Panc1 (cell line): ENCODE measurements at regions not wholly inside any gene's neighbourhood (a gene's known extent, or its start where the extent isn't known, plus 50 kb on each side); places are given as distances from the start of the nearest gene placed in this dataset.

Experiments used
- ATAC-seq: fragments of 200-7000 bp; cut with Tn5 transposase; 2 replicates; pipeline ENCODE4 v1.9.1; 2020; ENCODE audit warnings: mild to moderate bottlenecking, moderate library complexity
- BruUV-seq: library from RNA; stranded (reverse); fragments of 400-500 nt; replicated peaks from 2 replicates; lab custom pipeline; 2021; lab: Mats Ljungman, UMichigan
- CTCF ChIA-PET: fragments of 300-600 bp; sonication (Branson Sonifier 250); formaldehyde crosslinking; loops from one replicate; lab custom pipeline; 2022; ENCODE audit warnings: antibody characterized with exemption; lab: Charles Lee
- POLR2A ChIA-PET: fragments of 300-600 bp; sonication (Branson Sonifier 250); formaldehyde crosslinking; loops from one replicate; lab custom pipeline; 2022; ENCODE audit warnings: antibody characterized with exemption; lab: Charles Lee
- DNase-seq: peaks from one replicate; pipeline ENCODE4 v3.0.0-alpha.2; 2010; ENCODE audit warnings: low read depth, low spot score
- H3K27ac ChIP-seq: 2 replicates; pipeline ENCODE4 v1.5.1; 2011; ENCODE audit warnings: mild to moderate bottlenecking, low read length, inconsistent platforms
- H3K27me3 ChIP-seq: fragments of 200-500 bp; sonication (Bioruptor generic); 2 replicates; pipeline ENCODE4 v1.6.0; 2014; ENCODE audit warnings: low read length, inconsistent platforms; ENCODE audit not compliant: control insufficient read depth, insufficient read depth
- H3K36me3 ChIP-seq: fragments of 200-500 bp; sonication (Bioruptor generic); 2 replicates; pipeline ENCODE4 v1.5.1; 2014; ENCODE audit warnings: inconsistent platforms, mild to moderate bottlenecking, low read length, moderate library complexity; ENCODE audit not compliant: control insufficient read depth, insufficient read depth
- H3K4me1 ChIP-seq: 2 replicates; pipeline ENCODE4 v1.5.1; 2011; ENCODE audit warnings: inconsistent platforms, mild to moderate bottlenecking, low read length, moderate library complexity; ENCODE audit not compliant: control insufficient read depth, insufficient read depth
- H3K4me3 ChIP-seq, 2 experiments: 2 replicates each; pipeline ENCODE4 v1.5.1; 2011 to 2012; ENCODE audit warnings: low read depth in 2 of 2, low read length in 2 of 2, mild to moderate bottlenecking in 2 of 2, inconsistent platforms in 1 of 2, moderate library complexity in 1 of 2
- H3K9me3 ChIP-seq: fragments of 200-500 bp; sonication (Bioruptor generic); 2 replicates; pipeline ENCODE4 v1.5.1; 2014; ENCODE audit warnings: low read depth, mild to moderate bottlenecking, inconsistent platforms, low read length, moderate library complexity; ENCODE audit not compliant: control insufficient read depth, insufficient read depth
- CTCF ChIP-seq: fragments of 450-650 bp; IDR thresholded peaks from 2 replicates; pipeline ENCODE4 v1.5.1; 2017; ENCODE audit warnings: mild to moderate bottlenecking
- POLR2AphosphoS5 ChIP-seq: IDR thresholded peaks from 2 replicates; pipeline ENCODE4 v1.6.1; 2012; ENCODE audit warnings: mild to moderate bottlenecking, low read depth, low read length, moderate library complexity
- REST ChIP-seq, 2 experiments: IDR thresholded peaks; 2 replicates each; pipeline ENCODE4 v1.6.1; 2011 to 2012; ENCODE audit warnings: low read depth in 2 of 2, control low read depth in 1 of 2, low read length in 1 of 2, mild to moderate bottlenecking in 1 of 2, moderate library complexity in 1 of 2; ENCODE audit not compliant: insufficient read depth in 1 of 2
- SIN3A ChIP-seq: IDR thresholded peaks from 2 replicates; pipeline ENCODE4 v1.6.1; 2012; ENCODE audit warnings: low read depth, mild to moderate bottlenecking, low read length, moderate library complexity, borderline replicate concordance; ENCODE audit not compliant: insufficient read depth
- TCF7L2 ChIP-seq: IDR thresholded peaks from 2 replicates; pipeline ENCODE4 v1.6.1; 2011; ENCODE audit warnings: mild to moderate bottlenecking, low read depth, low read length, inconsistent platforms
- in situ Hi-C: cut with HindIII; loops from 2 replicates; pipeline ENCODE4 v1.10.0; 2016; ENCODE audit warnings: low sequenced_read_pairs, low pct_unique_long_range_greater_than_20kb
- intact Hi-C: fragments of 100-400 bp; cut with micrococcal nuclease; formaldehyde crosslinking; loops from one replicate; pipeline ENCODE4 v1.10.0; 2022; ENCODE audit not compliant: unreplicated experiment

- no peak for TF ChIP-seq REST (IDR thresholded peaks at IDR 0.05; ENCODE audit: insufficient read depth in 1 of 2, low read depth in 2 of 2, low read length in 1 of 2)
- TF ChIP-seq POLR2AphosphoS5, result no peak
- TF ChIP-seq CTCF, result no peak
- no peak for TF ChIP-seq SIN3A
- no peak for TF ChIP-seq TCF7L2
- no TSS peak for BruUV-seq
- in situ Hi-C loops, result no loop called here
- Histone ChIP-seq H3K27ac (no peak overlapping the region), H3K36me3 (no peaks in the 10 kb centered on the region), H3K27me3 (no peaks in the 10 kb centered on the region), H3K4me1 (no peaks in the 10 kb centered on the region), H3K4me3 (no peak overlapping the region), H3K9me3 (no peaks in the 10 kb centered on the region)
- CTCF ChIA-PET, result no interaction called here
- POLR2A ChIA-PET, result no interaction called here
- intact Hi-C loops, result no loop called here
- DNase-seq (no peak), ATAC-seq (no peak)
Measured at GRCh38 chr2:8016688-8017087, 665.2 kb upstream of the ID2 start.

GRCh38 chr2:8018956-8019355, 662.9 kb upstream of the ID2 start:
- ChIA-PET POLR2A (no interaction called here), CTCF (no interaction called here)
- ATAC-seq (no peak), DNase-seq (no peak)
- no peaks in the 10 kb centered on the region for H3K27me3 ChIP-seq
- no peaks in the 10 kb centered on the region for H3K9me3 ChIP-seq
- intact Hi-C loops (no loop called here), in situ Hi-C loops (no loop called here)
- H3K36me3 ChIP-seq, result no peaks in the 10 kb centered on the region
- H3K4me1 ChIP-seq, result no peaks in the 10 kb centered on the region
- H3K4me3 ChIP-seq, result no peak overlapping the region
- TF ChIP-seq TCF7L2 (no peak), SIN3A (no peak), REST (IDR thresholded peaks at IDR 0.05; ENCODE audit: insufficient read depth in 1 of 2, low read depth in 2 of 2, low read length in 1 of 2) (no peak), POLR2AphosphoS5 (no peak), CTCF (no peak)
- H3K27ac ChIP-seq, result no peak overlapping the region
- BruUV-seq, result no TSS peak
